ENCODE measurements at regions not wholly inside any gene's neighbourhood (a gene's known extent, or its start where the extent isn't known, plus 50 kb on each side); places are given as distances from the start of the nearest gene placed in this dataset.

- DNase-seq, result no peak
- Histone ChIP-seq H3K4me3 (no peak overlapping the region), H3K36me3 (no peaks in the 10 kb centered on the region), H3K9me3 (replicated peaks) (no peaks in the 10 kb centered on the region), H3K27ac (replicated peaks) (no peak overlapping the region), H3K4me1 (no peaks in the 10 kb centered on the region), H3K27me3 (ENCODE audit: low read depth) (no peaks in the 10 kb centered on the region)
- intact Hi-C loops (cut with micrococcal nuclease), result no loop called here
- no peak for TF ChIP-seq CTCF (IDR thresholded peaks at IDR 0.05; ENCODE audit: borderline replicate concordance)
Observed at GRCh38 chr9:118444403-118444802, 740.2 kb downstream of the TLR4 start.

- no peak for TF ChIP-seq CTCF (IDR thresholded peaks at IDR 0.05; ENCODE audit: borderline replicate concordance)
- Histone ChIP-seq H3K4me3 (no peak overlapping the region), H3K9me3 (replicated peaks) (no peaks in the 10 kb centered on the region), H3K27me3 (ENCODE audit: low read depth) (no peaks in the 10 kb centered on the region), H3K27ac (replicated peaks) (no peak overlapping the region), H3K36me3 (no peaks in the 10 kb centered on the region), H3K4me1 (no peaks in the 10 kb centered on the region)
- no peak for DNase-seq
- intact Hi-C loops (cut with micrococcal nuclease), result no loop called here
Observed at GRCh38 chr9:118446943-118447639, 742.9 kb downstream of the TLR4 start.

DNA sequence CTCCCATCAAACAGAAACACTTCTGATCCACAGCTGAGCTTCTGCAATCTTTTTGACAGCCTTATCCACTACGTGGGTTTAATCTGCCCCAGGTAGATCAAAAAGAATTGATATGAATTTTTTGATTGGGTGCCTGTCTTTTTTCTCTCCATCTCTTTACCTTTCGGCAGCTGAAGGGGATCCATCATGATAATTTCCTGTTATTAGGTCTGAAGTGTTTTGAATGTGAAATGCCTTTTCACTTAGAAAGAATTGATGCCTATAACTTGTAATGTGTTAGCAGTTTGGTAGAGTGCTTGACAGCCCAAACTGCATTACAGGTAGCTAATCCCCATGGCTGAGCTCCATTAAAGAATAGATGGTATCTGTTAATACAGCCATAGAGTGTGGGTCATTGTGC lies 745.4 kb downstream of the TLR4 start:
- intact Hi-C loops (cut with micrococcal nuclease), result no loop called here
- Histone ChIP-seq H3K4me3 (no peak overlapping the region), H3K4me1 (no peaks in the 10 kb centered on the region), H3K9me3 (replicated peaks) (no peaks in the 10 kb centered on the region), H3K36me3 (no peaks in the 10 kb centered on the region), H3K27ac (replicated peaks) (no peak overlapping the region), H3K27me3 (ENCODE audit: low read depth) (no peaks in the 10 kb centered on the region)
- no peak for TF ChIP-seq CTCF (IDR thresholded peaks at IDR 0.05; ENCODE audit: borderline replicate concordance)
- DNase-seq, result no peak

DNA sequence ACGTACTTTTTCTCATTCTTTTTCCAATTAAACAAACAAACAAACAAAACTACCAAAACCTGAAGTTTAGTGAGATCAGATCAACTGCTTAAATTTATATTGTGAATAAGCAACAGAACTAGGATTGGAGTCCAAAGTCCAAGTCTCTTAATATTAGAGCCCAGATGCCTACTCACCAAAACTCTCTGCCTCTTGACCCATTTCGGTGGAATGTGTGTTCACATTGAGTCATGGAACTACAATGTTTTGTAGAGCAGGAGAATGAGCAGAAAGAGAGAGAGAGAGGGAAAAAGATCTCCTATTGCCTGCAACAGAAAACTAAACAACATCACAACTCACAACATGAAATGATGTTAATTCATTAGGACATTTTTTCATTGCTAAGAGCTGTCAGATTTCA lies 751.1 kb downstream of the TLR4 start:
- no peaks in the 10 kb centered on the region for H3K9me3 ChIP-seq (replicated peaks)
- H3K27ac ChIP-seq (replicated peaks), result no peak overlapping the region
- H3K4me3 ChIP-seq, result no peak overlapping the region
- intact Hi-C loops (cut with micrococcal nuclease), result no loop called here
- no peaks in the 10 kb centered on the region for H3K4me1 ChIP-seq
- peaks cover 5% of the 10 kb centered on the region for H3K27me3 ChIP-seq (ENCODE audit: low read depth)
- no peaks in the 10 kb centered on the region for H3K36me3 ChIP-seq
- no peak for TF ChIP-seq CTCF (IDR thresholded peaks at IDR 0.05; ENCODE audit: borderline replicate concordance)
- no peak for DNase-seq

- Histone ChIP-seq H3K9me3 (replicated peaks) (no peaks in the 10 kb centered on the region), H3K4me1 (no peaks in the 10 kb centered on the region), H3K4me3 (no peak overlapping the region), H3K27me3 (ENCODE audit: low read depth) (peaks cover 5% of the 10 kb centered on the region), H3K36me3 (no peaks in the 10 kb centered on the region), H3K27ac (replicated peaks) (no peak overlapping the region)
- intact Hi-C loops (cut with micrococcal nuclease), result no loop called here
- DNase-seq, result no peak
- no peak for TF ChIP-seq CTCF (IDR thresholded peaks at IDR 0.05; ENCODE audit: borderline replicate concordance)
Observed at GRCh38 chr9:118455788-118456187, 751.6 kb downstream of the TLR4 start.

Measured in left ventricle myocardium inferior (tissue), 1 donor.